SK-N-SH treated with all-trans-retinoic acid at 6 μM for 48 hours (cell line): ENCODE measurements at regions not wholly inside any gene's neighbourhood (a gene's known extent, or its start where the extent isn't known, plus 50 kb on each side); places are given as distances from the start of the nearest gene placed in this dataset.

Source experiments
- ARNTL ChIP-seq: fragments of 450-650 bp; formaldehyde crosslinking; IDR thresholded peaks from 2 replicates; pipeline ENCODE4 v1.5.0; 2020; ENCODE audit warnings: low read depth, mild to moderate bottlenecking, moderate library complexity, borderline replicate concordance
- CREB5 ChIP-seq: fragments of 250-450 bp; sonication (Bioruptor Pico); IDR thresholded peaks from 2 replicates; pipeline ENCODE4 v1.5.1; 2020; ENCODE audit warnings: low read depth, mild to moderate bottlenecking, moderate library complexity
- CSDC2 ChIP-seq: fragments of 250-450 bp; sonication (Bioruptor Pico); IDR thresholded peaks from 2 replicates; pipeline ENCODE4 v1.5.0; 2020; ENCODE audit warnings: mild to moderate bottlenecking, moderate library complexity
- CSRNP3 ChIP-seq: fragments of 250-450 bp; sonication (Bioruptor Pico); IDR thresholded peaks from 2 replicates; pipeline ENCODE4 v1.5.1; 2021; ENCODE audit warnings: mild to moderate bottlenecking, moderate library complexity
- ESRRG ChIP-seq: fragments of 250-450 bp; sonication (Bioruptor Pico); IDR thresholded peaks from 2 replicates; pipeline ENCODE4 v1.6.1; 2021; ENCODE audit warnings: mild to moderate bottlenecking
- GLIS3 ChIP-seq: fragments of 250-450 bp; sonication (Bioruptor Pico); IDR thresholded peaks from 2 replicates; pipeline ENCODE4 v1.5.0; 2020; ENCODE audit warnings: mild to moderate bottlenecking, moderate library complexity
- ISL1 ChIP-seq: fragments of 250-450 bp; sonication (Bioruptor Pico); IDR thresholded peaks from 2 replicates; pipeline ENCODE4 v2.1.2; 2022; ENCODE audit warnings: mild to moderate bottlenecking, moderate library complexity
- PATZ1 ChIP-seq: fragments of 250-450 bp; sonication (Bioruptor Pico); IDR thresholded peaks from 2 replicates; pipeline ENCODE4 v1.8.0; 2020; ENCODE audit warnings: mild to moderate bottlenecking, moderate library complexity, borderline replicate concordance
- RARB ChIP-seq: fragments of 250-450 bp; sonication (Bioruptor Pico); IDR thresholded peaks from 2 replicates; pipeline ENCODE4 v1.8.0; 2021; ENCODE audit warnings: mild to moderate bottlenecking, moderate library complexity
- ZC3H10 ChIP-seq: fragments of 250-450 bp; sonication (Bioruptor Pico); IDR thresholded peaks from 2 replicates; pipeline ENCODE4 v1.5.1; 2021; ENCODE audit warnings: mild to moderate bottlenecking, moderate library complexity
- ZFP30 ChIP-seq: fragments of 450-650 bp; formaldehyde crosslinking; IDR thresholded peaks from 2 replicates; pipeline ENCODE4 v1.5.0; 2022; ENCODE audit warnings: mild to moderate bottlenecking, moderate library complexity
- ZNF70 ChIP-seq: fragments of 450-650 bp; formaldehyde crosslinking; IDR thresholded peaks from 2 replicates; pipeline ENCODE4 v1.5.0; 2020; ENCODE audit warnings: mild to moderate bottlenecking, moderate library complexity
- ZNF8 ChIP-seq: fragments of 450-650 bp; formaldehyde crosslinking; IDR thresholded peaks from 2 replicates; pipeline ENCODE4 v1.5.0; 2020; ENCODE audit warnings: mild to moderate bottlenecking, moderate library complexity
- TF ChIP-seq, protein P1 (sequence below): fragments of 250-450 bp; sonication (Bioruptor Pico); IDR thresholded peaks from 2 replicates; pipeline ENCODE4 v1.5.0; 2020; ENCODE audit warnings: mild to moderate bottlenecking, moderate library complexity

DNA sequence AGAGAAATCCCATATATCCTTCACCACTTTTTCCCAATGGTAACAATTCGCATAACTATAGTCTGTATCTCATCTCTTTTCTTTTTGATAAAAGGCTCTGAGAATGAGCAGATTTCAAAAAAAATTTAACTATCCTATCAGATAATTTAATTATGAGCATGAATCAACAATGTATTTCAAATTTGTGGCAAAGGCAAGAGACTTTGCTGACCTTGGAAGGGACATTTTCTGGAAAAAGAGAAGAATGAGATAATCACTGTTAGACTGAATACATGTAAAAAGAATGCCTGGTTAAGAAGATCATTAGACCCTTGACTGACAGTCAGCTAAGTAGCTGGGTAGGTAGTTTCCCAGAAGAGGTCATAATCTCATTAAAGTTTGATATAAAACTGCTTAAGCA lies 428.4 kb upstream of the XYLT1 start:
- peak; percentile 91 for TF ChIP-seq GLIS3 (CRISPR knock-in tag)
- peak; percentile 49; the same call in 1 of the 2 replicates for TF ChIP-seq ZNF8
- 0 out of 2 replicates have a peak, but pooled peaks have one; percentile 8 for TF ChIP-seq ZNF70 (CRISPR knock-in tag)
- TF ChIP-seq PATZ1 (CRISPR knock-in tag): peak; percentile 89; the same call in 1 of the 2 replicates
- TF ChIP-seq ISL1 (CRISPR knock-in tag): peak; percentile 99
- TF ChIP-seq, protein P1, sequence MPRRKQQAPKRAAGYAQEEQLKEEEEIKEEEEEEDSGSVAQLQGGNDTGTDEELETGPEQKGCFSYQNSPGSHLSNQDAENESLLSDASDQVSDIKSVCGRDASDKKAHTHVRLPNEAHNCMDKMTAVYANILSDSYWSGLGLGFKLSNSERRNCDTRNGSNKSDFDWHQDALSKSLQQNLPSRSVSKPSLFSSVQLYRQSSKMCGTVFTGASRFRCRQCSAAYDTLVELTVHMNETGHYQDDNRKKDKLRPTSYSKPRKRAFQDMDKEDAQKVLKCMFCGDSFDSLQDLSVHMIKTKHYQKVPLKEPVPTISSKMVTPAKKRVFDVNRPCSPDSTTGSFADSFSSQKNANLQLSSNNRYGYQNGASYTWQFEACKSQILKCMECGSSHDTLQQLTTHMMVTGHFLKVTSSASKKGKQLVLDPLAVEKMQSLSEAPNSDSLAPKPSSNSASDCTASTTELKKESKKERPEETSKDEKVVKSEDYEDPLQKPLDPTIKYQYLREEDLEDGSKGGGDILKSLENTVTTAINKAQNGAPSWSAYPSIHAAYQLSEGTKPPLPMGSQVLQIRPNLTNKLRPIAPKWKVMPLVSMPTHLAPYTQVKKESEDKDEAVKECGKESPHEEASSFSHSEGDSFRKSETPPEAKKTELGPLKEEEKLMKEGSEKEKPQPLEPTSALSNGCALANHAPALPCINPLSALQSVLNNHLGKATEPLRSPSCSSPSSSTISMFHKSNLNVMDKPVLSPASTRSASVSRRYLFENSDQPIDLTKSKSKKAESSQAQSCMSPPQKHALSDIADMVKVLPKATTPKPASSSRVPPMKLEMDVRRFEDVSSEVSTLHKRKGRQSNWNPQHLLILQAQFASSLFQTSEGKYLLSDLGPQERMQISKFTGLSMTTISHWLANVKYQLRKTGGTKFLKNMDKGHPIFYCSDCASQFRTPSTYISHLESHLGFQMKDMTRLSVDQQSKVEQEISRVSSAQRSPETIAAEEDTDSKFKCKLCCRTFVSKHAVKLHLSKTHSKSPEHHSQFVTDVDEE (CRISPR knock-in tag): peak; percentile 95
- TF ChIP-seq ZFP30 (CRISPR knock-in tag): 0 out of 2 replicates have a peak, but pooled peaks have one; percentile 35
- TF ChIP-seq CSDC2: peak; percentile 44; the same call in 1 of the 2 replicates
- no peak for TF ChIP-seq RARB (CRISPR knock-in tag)
- no peak for TF ChIP-seq ZC3H10 (CRISPR knock-in tag)
- TF ChIP-seq ESRRG: peak; percentile 91
- no peak for TF ChIP-seq ARNTL (CRISPR knock-in tag)
- peak; percentile 100 for TF ChIP-seq CREB5 (CRISPR knock-in tag)
- TF ChIP-seq CSRNP3 (CRISPR knock-in tag): peak; percentile 92
